ENCODE measurements at regions not wholly inside any gene's neighbourhood (a gene's known extent, or its start where the extent isn't known, plus 50 kb on each side); places are given as distances from the start of the nearest gene placed in this dataset.

DNA sequence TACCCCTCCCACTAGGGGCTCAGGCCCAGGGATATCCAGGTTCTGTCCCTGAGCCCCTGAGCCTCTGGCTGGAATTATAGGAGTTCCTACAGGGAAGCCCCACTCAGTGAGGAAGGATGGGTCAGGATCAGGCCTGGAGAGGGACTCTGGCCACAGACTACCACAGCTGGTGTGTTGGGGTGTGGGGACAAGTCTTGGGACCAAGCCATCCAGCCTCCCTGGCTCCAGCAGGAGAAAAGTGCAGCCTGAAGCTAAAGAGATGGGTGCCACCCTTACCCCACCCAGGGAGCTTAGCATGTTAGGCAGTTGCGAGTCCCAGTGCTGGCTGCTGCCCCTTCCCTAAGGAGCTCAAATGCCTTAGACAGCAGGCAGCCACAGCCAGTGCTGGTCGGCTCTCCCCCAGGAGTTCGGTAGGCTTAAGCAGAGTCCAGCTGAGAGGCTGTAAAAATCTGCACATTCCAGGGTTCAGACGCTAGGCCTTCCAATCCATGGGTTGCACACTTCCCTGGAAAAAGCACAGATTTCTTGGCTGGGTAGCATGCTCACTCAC lies 96.2 kb upstream of the CYYR1 start:
- intact Hi-C loops (cut with DNase I), result no loop called here
- 83 to 91% (median 87%) methylated on average over 3 to 4 of the region's 4 CpGs for WGBS, 4 donors
- ATAC-seq (no peak), DNase-seq (no peak)
- H3K36me3 ChIP-seq, result no peaks in the 10 kb centered on the region
- TF ChIP-seq POLR2A (IDR thresholded peaks at IDR 0.05), result no peak
- TF ChIP-seq CTCF (IDR thresholded peaks at IDR 0.05), result no peak
- H3K27ac ChIP-seq, result no peak overlapping the region
- no peaks in the 10 kb centered on the region for H3K27me3 ChIP-seq
- no peak overlapping the region for H3K4me3 ChIP-seq
- peaks cover 0 to 26% (median 8%) of the 10 kb centered on the region in 12 donors for H3K9me3 ChIP-seq
- H3K4me1 ChIP-seq, result no peaks in the 10 kb centered on the region

GRCh38 chr21:26659757-26660156 lies 86.7 kb upstream of the CYYR1 start:
- H3K27ac ChIP-seq, result no peak overlapping the region
- H3K9me3 ChIP-seq, result peaks cover 0 to 26% (median 6%) of the 10 kb centered on the region in 12 donors
- no peak for ATAC-seq
- DNase-seq, result no peak
- H3K27me3 ChIP-seq, result no peaks in the 10 kb centered on the region
- intact Hi-C loops (cut with DNase I), result no loop called here
- H3K36me3 ChIP-seq, result no peaks in the 10 kb centered on the region
- H3K4me3 ChIP-seq, result no peak overlapping the region
- no peaks in the 10 kb centered on the region for H3K4me1 ChIP-seq
- TF ChIP-seq POLR2A (IDR thresholded peaks at IDR 0.05) (no peak), CTCF (IDR thresholded peaks at IDR 0.05) (no peak)
- 82 to 89% (median 89%) methylated on average over 4 of the region's 4 CpGs for WGBS, 4 donors

GRCh38 chr21:26659182-26659581 lies 86.1 kb upstream of the CYYR1 start:
- H3K27ac ChIP-seq, result no peak overlapping the region
- no peaks in the 10 kb centered on the region for H3K27me3 ChIP-seq
- 53 to 78% (median 66%) methylated on average over 1 of the region's 1 CpG for WGBS, 4 donors
- no peak for ATAC-seq
- H3K4me3 ChIP-seq, result no peak overlapping the region
- peaks cover 0 to 20% (median 4%) of the 10 kb centered on the region in 12 donors for H3K9me3 ChIP-seq
- H3K4me1 ChIP-seq, result no peaks in the 10 kb centered on the region
- no peak for TF ChIP-seq POLR2A (IDR thresholded peaks at IDR 0.05)
- no peak for TF ChIP-seq CTCF (IDR thresholded peaks at IDR 0.05)
- intact Hi-C loops (cut with DNase I), result no loop called here
- H3K36me3 ChIP-seq, result no peaks in the 10 kb centered on the region
- DNase-seq, result no peak

DNA sequence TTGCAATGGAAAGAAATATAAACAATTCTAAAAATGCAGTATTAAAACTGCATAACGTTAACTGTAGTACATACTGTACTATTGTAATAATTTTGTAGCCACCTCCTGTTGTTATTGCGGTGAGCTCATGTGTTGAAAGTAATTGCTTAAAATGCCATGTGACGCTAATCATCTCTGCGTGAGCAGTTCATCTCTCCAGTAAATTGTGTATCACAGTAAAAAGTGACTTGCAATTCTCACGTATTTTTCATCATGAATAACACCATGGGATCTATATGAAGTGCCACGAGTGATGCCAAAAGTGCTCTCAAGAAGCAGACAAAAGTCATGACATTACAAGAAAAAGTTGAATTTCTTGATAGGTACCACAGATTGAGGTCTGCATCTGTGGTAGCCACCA lies 82.4 kb upstream of the CYYR1 start:
- H3K27ac ChIP-seq, result no peak overlapping the region
- TF ChIP-seq CTCF (IDR thresholded peaks at IDR 0.05) (no peak), POLR2A (IDR thresholded peaks at IDR 0.05) (no peak)
- H3K27me3 ChIP-seq, result no peaks in the 10 kb centered on the region
- peaks cover 0 to 14% (median 4%) of the 10 kb centered on the region in 12 donors for H3K9me3 ChIP-seq
- intact Hi-C loops (cut with DNase I), result no loop called here
- DNase-seq (no peak), ATAC-seq (no peak)
- no peaks in the 10 kb centered on the region for H3K4me1 ChIP-seq
- 82 to 91% (median 88%) methylated on average over 6 of the region's 6 CpGs for WGBS, 4 donors
- no peaks in the 10 kb centered on the region for H3K36me3 ChIP-seq
- no peak overlapping the region for H3K4me3 ChIP-seq

All from heart left ventricle (tissue), 16 donors.